ENCODE measurements at regions not wholly inside any gene's neighbourhood (a gene's known extent, or its start where the extent isn't known, plus 50 kb on each side); places are given as distances from the start of the nearest gene placed in this dataset.

DNA sequence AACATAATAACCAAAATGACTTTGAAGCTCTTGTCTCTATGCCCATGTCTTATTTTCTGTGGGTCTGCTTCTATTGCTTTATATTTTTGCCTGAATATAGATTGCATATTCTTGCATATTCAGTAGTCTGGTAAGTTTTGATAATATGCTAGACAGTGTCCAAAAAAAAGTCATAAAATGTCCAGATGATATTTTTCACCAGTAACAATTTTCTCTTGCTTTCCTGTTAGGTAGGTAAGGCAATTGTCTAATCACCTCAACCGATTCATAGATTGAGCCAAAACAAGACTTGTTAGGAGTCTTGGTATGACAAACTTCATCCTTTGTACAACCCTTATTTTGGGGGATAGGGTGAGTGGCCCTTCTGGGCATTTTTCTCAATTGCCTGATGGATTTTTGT lies 277.0 kb upstream of the NRP1 start:
- TF ChIP-seq, protein P1, sequence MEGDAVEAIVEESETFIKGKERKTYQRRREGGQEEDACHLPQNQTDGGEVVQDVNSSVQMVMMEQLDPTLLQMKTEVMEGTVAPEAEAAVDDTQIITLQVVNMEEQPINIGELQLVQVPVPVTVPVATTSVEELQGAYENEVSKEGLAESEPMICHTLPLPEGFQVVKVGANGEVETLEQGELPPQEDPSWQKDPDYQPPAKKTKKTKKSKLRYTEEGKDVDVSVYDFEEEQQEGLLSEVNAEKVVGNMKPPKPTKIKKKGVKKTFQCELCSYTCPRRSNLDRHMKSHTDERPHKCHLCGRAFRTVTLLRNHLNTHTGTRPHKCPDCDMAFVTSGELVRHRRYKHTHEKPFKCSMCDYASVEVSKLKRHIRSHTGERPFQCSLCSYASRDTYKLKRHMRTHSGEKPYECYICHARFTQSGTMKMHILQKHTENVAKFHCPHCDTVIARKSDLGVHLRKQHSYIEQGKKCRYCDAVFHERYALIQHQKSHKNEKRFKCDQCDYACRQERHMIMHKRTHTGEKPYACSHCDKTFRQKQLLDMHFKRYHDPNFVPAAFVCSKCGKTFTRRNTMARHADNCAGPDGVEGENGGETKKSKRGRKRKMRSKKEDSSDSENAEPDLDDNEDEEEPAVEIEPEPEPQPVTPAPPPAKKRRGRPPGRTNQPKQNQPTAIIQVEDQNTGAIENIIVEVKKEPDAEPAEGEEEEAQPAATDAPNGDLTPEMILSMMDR (IDR thresholded peaks at IDR 0.05; ENCODE audit: extremely low read depth, insufficient read depth, missing control alignments), result no peak
- no peak for DNase-seq (ENCODE audit: low spot score)
- in situ Hi-C loops (cut with MboI; ENCODE audit: low pct_unique_long_range_greater_than_20kb, low sequenced_read_pairs, unreplicated experiment), result no loop called here

DNA sequence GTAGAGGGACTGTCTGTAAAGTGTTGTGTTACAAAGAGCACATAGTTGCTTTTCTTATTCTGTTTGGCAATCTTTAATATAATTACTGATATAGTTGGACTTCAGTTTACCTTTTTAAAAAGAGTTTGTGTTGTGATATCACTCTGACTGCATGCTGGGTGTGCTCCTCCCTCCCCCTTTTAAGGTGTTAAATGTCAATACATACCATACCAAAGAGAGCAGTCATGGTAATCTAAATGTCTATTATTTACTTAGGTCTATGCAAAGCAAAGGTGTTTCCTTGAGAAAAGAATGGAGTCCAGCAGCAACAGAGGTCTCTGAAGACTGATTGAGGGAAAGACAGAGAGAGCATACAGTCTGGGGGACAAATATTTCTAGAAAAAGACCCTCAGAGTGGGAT lies 275.1 kb upstream of the NRP1 start:
- TF ChIP-seq, protein P1 (IDR thresholded peaks at IDR 0.05; ENCODE audit: extremely low read depth, insufficient read depth, missing control alignments), result no peak
- in situ Hi-C loops (cut with MboI; ENCODE audit: low pct_unique_long_range_greater_than_20kb, low sequenced_read_pairs, unreplicated experiment), result no loop called here
- no peak for DNase-seq (ENCODE audit: low spot score)

DNA sequence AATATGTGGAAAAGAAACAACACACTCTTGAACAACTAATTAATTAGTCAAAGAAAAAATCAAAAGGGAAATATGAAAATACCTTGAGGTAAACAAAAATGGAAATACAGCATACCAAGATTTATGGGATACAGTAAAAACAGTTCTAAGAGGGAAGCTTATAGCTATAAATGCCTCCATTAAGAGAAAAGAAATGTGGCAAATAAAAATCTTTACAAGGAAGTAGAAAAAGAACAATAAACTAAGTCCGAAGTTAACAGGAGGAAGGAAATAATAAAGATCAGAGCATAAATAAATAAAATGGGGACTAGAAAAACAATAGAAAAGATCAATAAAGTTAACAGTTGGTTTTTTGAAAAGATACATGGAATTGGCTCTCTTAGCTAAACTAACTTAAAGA lies 267.8 kb upstream of the NRP1 start:
- TF ChIP-seq, protein P1 (IDR thresholded peaks at IDR 0.05; ENCODE audit: extremely low read depth, insufficient read depth, missing control alignments), result no peak
- in situ Hi-C loops (cut with MboI; ENCODE audit: low pct_unique_long_range_greater_than_20kb, low sequenced_read_pairs, unreplicated experiment), result no loop called here
- DNase-seq (ENCODE audit: low spot score), result no peak

DNA sequence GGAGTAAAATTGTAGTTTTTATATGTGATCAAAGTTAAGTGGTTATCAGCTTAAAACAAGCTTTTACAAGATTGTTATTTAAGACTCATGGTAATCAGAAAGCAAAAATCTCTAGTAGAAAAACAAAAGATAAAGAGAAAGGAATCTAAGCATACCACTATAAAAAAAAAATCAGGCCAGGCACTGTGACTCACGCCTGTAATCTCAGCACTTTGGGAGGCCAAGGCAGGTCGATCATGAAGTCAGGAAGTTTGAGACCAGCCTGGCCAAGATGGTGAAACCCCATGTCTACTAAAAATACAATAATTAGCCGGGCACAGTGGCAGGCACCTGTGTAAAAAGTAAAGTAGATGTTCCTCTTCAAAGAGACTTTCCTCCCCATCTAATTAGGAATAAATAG lies 265.9 kb upstream of the NRP1 start:
- TF ChIP-seq, protein P1 (IDR thresholded peaks at IDR 0.05; ENCODE audit: extremely low read depth, insufficient read depth, missing control alignments), result no peak
- DNase-seq (ENCODE audit: low spot score), result no peak
- in situ Hi-C loops (cut with MboI; ENCODE audit: low pct_unique_long_range_greater_than_20kb, low sequenced_read_pairs, unreplicated experiment), result no loop called here

DNA sequence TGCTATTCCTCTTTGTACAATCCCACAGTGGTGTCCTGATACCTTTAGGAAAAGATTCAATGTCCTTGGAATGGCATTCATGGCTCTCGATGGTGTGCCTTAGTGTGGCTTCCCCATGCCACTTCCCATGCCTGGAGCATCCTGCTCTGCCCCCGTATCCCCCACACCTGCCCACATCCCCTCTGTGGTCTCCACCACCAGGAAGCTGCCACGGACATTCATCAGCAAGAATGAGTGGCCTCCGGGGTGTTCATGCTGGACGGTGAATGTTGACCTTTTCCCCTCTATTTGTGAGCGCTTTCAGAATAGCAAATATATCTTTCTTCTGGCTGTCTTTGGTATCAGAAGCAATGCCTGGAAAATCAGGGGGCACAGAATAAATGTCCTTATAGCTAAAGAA lies 262.0 kb upstream of the NRP1 start:
- TF ChIP-seq, protein P1 (IDR thresholded peaks at IDR 0.05; ENCODE audit: extremely low read depth, insufficient read depth, missing control alignments), result no peak
- in situ Hi-C loops (cut with MboI; ENCODE audit: low pct_unique_long_range_greater_than_20kb, low sequenced_read_pairs, unreplicated experiment), result no loop called here
- no peak for DNase-seq (ENCODE audit: low spot score)

DNA sequence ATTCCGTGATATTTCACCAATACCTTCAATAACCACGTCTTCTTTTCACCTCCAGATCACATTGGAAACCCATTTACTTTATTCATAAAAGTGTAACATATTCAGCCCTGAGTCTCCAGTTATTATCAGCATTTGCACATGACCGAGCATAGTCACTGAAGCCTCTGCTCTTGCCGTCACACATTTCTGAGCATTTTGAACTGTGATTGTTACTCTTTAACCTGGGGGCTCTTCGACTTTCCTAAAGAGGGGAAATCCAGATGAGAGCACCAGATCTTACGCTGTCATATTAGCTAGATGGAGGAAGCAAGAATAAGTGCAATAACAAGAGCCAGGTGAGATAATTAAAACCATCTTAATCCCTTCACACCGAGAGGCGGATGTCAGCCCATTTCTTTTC lies 260.0 kb upstream of the NRP1 start:
- TF ChIP-seq, protein P1 (IDR thresholded peaks at IDR 0.05; ENCODE audit: extremely low read depth, insufficient read depth, missing control alignments), result no peak
- no peak for DNase-seq (ENCODE audit: low spot score)
- in situ Hi-C loops (cut with MboI; ENCODE audit: low pct_unique_long_range_greater_than_20kb, low sequenced_read_pairs, unreplicated experiment), result no loop called here
